Endodermal cell (in vitro differentiated cells): ENCODE measurements at regions not wholly inside any gene's neighbourhood (a gene's known extent, or its start where the extent isn't known, plus 50 kb on each side); places are given as distances from the start of the nearest gene placed in this dataset.

Experiments used
- DNase-seq: peaks from one replicate; pipeline ENCODE4 v3.0.0-alpha.2; 2017
- H3K27ac ChIP-seq: 2 replicates; pipeline ENCODE4 v1.5.1; 2013; ENCODE audit warnings: mild to moderate bottlenecking, low read depth, low read length, moderate library complexity
- H3K27me3 ChIP-seq: 2 replicates; pipeline ENCODE4 v1.6.1; 2013; ENCODE audit warnings: mild to moderate bottlenecking, low read length, moderate library complexity; ENCODE audit not compliant: insufficient read depth, control insufficient read depth, poor library complexity, severe bottlenecking
- H3K36me3 ChIP-seq: 2 replicates; pipeline ENCODE4 v1.7.0; 2013; ENCODE audit warnings: mild to moderate bottlenecking, low read length, moderate library complexity; ENCODE audit not compliant: control insufficient read depth, insufficient read depth
- H3K4me1 ChIP-seq: one replicate; pipeline ENCODE4 v1.7.0; 2013; ENCODE audit warnings: low read length; ENCODE audit not compliant: control insufficient read depth, insufficient read depth
- H3K4me3 ChIP-seq: 2 replicates; pipeline ENCODE4 v1.5.1; 2013; ENCODE audit warnings: mild to moderate bottlenecking, low read length, moderate library complexity
- H3K9ac ChIP-seq: 2 replicates; pipeline ENCODE4 v1.6.1; 2013; ENCODE audit warnings: mild to moderate bottlenecking, low read length, moderate library complexity; ENCODE audit not compliant: poor library complexity, severe bottlenecking; ENCODE audit errors: extremely low read depth
- H3K9me3 ChIP-seq: 2 replicates; pipeline ENCODE4 v1.6.1; 2013; ENCODE audit warnings: mild to moderate bottlenecking, low read length, moderate library complexity; ENCODE audit not compliant: control insufficient read depth
- H3K27ac Mint-ChIP-seq: 2 replicates; pipeline ENCODE4 v1.8.0; 2020; ENCODE audit warnings: mixed read lengths
- H3K27me3 Mint-ChIP-seq: 2 replicates; pipeline ENCODE4 v1.8.0; 2021; ENCODE audit warnings: mild to moderate bottlenecking, mixed read lengths; ENCODE audit not compliant: insufficient read depth
- H3K36me3 Mint-ChIP-seq: 2 replicates; pipeline ENCODE4 v1.8.0; 2020; ENCODE audit warnings: low read depth, mixed read lengths
- H3K4me1 Mint-ChIP-seq: 2 replicates; pipeline ENCODE4 v1.8.0; 2020; ENCODE audit warnings: mixed read lengths
- H3K4me3 Mint-ChIP-seq: 2 replicates; pipeline ENCODE4 v1.8.0; 2020; ENCODE audit warnings: mild to moderate bottlenecking, moderate library complexity, mixed read lengths
- H3K9me3 Mint-ChIP-seq: 2 replicates; pipeline ENCODE4 v1.8.0; 2020; ENCODE audit warnings: mild to moderate bottlenecking, mixed read lengths
- CTCF ChIP-seq: fragments of 200-600 bp; sonication (generic); conservative IDR thresholded peaks from 2 replicates; pipeline ENCODE4 v1.5.0; 2021; ENCODE audit warnings: antibody characterized with exemption, mild to moderate bottlenecking
- WGBS, 2 experiments: methylation state at CpG; one replicate each; pipeline versions ENCODE4 v1.1.5 to v1.1.7; 2013; ENCODE audit warnings: missing lambda C conversion rate in 2 of 2, mixed read lengths in 1 of 2; ENCODE audit not compliant: insufficient coverage in 1 of 2, insufficient read length in 1 of 2; 5-methylcytosine and 5-hydroxymethylcytosine counted together

- H3K36me3 ChIP-seq = no peaks in the 10 kb centered on the region
- H3K27me3 Mint-ChIP-seq = no peaks in the 10 kb centered on the region
- no peak for DNase-seq
- H3K36me3 Mint-ChIP-seq = no peaks in the 10 kb centered on the region
- H3K4me1 ChIP-seq = no peaks in the 10 kb centered on the region
- H3K4me1 Mint-ChIP-seq = peaks cover 23% of the 10 kb centered on the region
- no peaks in the 10 kb centered on the region for H3K9me3 ChIP-seq
- H3K4me3 Mint-ChIP-seq = no peak overlapping the region
- no peaks in the 10 kb centered on the region for H3K9me3 Mint-ChIP-seq
- H3K27ac ChIP-seq = no peak overlapping the region
- no peak overlapping the region for H3K4me3 ChIP-seq
- H3K9ac ChIP-seq = no peak overlapping the region
- TF ChIP-seq CTCF = no peak
- no peak overlapping the region for H3K27ac Mint-ChIP-seq
- 87 to 96% methylated on average over 4 of the region's 4 CpGs for WGBS, 2 experiments
- H3K27me3 ChIP-seq = no peaks in the 10 kb centered on the region
Measured at GRCh38 chr5:74945561-74946165, 79.5 kb upstream of the FAM169A start.

GRCh38 chr5:74943905-74944304, 77.7 kb upstream of the FAM169A start:
- Histone ChIP-seq H3K9me3 (no peaks in the 10 kb centered on the region), H3K4me3 (no peak overlapping the region), H3K27ac (no peak overlapping the region), H3K9ac (no peak overlapping the region), H3K36me3 (no peaks in the 10 kb centered on the region), H3K27me3 (no peaks in the 10 kb centered on the region), H3K4me1 (no peaks in the 10 kb centered on the region)
- peaks cover 23% of the 10 kb centered on the region for H3K4me1 Mint-ChIP-seq
- no peak overlapping the region for H3K27ac Mint-ChIP-seq
- no peak overlapping the region for H3K4me3 Mint-ChIP-seq
- H3K27me3 Mint-ChIP-seq = no peaks in the 10 kb centered on the region
- peak; percentile 75 for TF ChIP-seq CTCF
- WGBS, 2 experiments = 85 to 95% methylated on average over 2 of the region's 2 CpGs
- no peaks in the 10 kb centered on the region for H3K36me3 Mint-ChIP-seq
- H3K9me3 Mint-ChIP-seq = no peaks in the 10 kb centered on the region
- DNase-seq = peak; percentile 63

- H3K9me3 Mint-ChIP-seq = peaks cover 1% of the 10 kb centered on the region
- H3K4me1 Mint-ChIP-seq = peaks cover 14% of the 10 kb centered on the region
- H3K36me3 Mint-ChIP-seq = no peaks in the 10 kb centered on the region
- no peak overlapping the region for H3K4me3 Mint-ChIP-seq
- H3K9ac ChIP-seq = no peak overlapping the region
- no peak overlapping the region for H3K27ac Mint-ChIP-seq
- H3K27me3 ChIP-seq = no peaks in the 10 kb centered on the region
- peak; percentile 25 for TF ChIP-seq CTCF
- no peaks in the 10 kb centered on the region for H3K4me1 ChIP-seq
- H3K27ac ChIP-seq = no peak overlapping the region
- WGBS, 2 experiments = 82 to 94% methylated on average over 4 to 10 of the region's 10 CpGs
- no peak for DNase-seq
- H3K9me3 ChIP-seq = no peaks in the 10 kb centered on the region
- H3K36me3 ChIP-seq = no peaks in the 10 kb centered on the region
- H3K27me3 Mint-ChIP-seq = no peaks in the 10 kb centered on the region
- H3K4me3 ChIP-seq = no peak overlapping the region
Measured at GRCh38 chr5:74942622-74943286, 76.6 kb upstream of the FAM169A start.
